Astrocyte (in vitro differentiated cells and primary cell): ENCODE measurements at regions not wholly inside any gene's neighbourhood (a gene's known extent, or its start where the extent isn't known, plus 50 kb on each side); places are given as distances from the start of the nearest gene placed in this dataset.

Experiments
- CTCF ChIP-seq: IDR thresholded peaks from 2 replicates; pipeline ENCODE4 v1.5.1; 2011; ENCODE audit warnings: low read depth, mild to moderate bottlenecking, inconsistent platforms, low read length, moderate library complexity; ENCODE audit not compliant: insufficient read depth
- EZH2 ChIP-seq: IDR thresholded peaks from 2 replicates; pipeline ENCODE4 v1.6.1; 2012; ENCODE audit warnings: mild to moderate bottlenecking, low read length, inconsistent platforms; ENCODE audit not compliant: insufficient read depth

GRCh38 chr5:68770551-68770950, 323.3 kb upstream of the SLC30A5 start:
- TF ChIP-seq CTCF (no peak), EZH2 (no peak)
